Neural cell (in vitro differentiated cells): ENCODE measurements at regions not wholly inside any gene's neighbourhood (a gene's known extent, or its start where the extent isn't known, plus 50 kb on each side); places are given as distances from the start of the nearest gene placed in this dataset.

Experiments used
- H2AFZ ChIP-seq: fragments of 200-600, 300-800 bp; sonication (generic), shearing (Covaris generic); 2 replicates; pipeline ENCODE4 v1.6.0; 2014; ENCODE audit warnings: low read depth, mild to moderate bottlenecking, antibody characterized with exemption, low read length, moderate library complexity
- H3F3A ChIP-seq: fragments of 200-600 bp; shearing (Covaris generic); 2 replicates; pipeline ENCODE4 v1.6.1; 2016; ENCODE audit warnings: mild to moderate bottlenecking, moderate library complexity, mixed read lengths, antibody characterized with exemption, low read length; ENCODE audit not compliant: insufficient read depth, poor library complexity, severe bottlenecking
- H3K27ac ChIP-seq: fragments of 200-600, 300-800 bp; sonication (generic), shearing (Covaris generic); 2 replicates; pipeline ENCODE4 v1.5.1; 2014; ENCODE audit warnings: mild to moderate bottlenecking, low read length, moderate library complexity
- H3K27me3 ChIP-seq: fragments of 300-800, 200-600 bp; sonication (generic), shearing (Covaris generic); 2 replicates; pipeline ENCODE4 v1.6.0; 2014; ENCODE audit warnings: mild to moderate bottlenecking, low read depth, low read length, moderate library complexity; ENCODE audit not compliant: insufficient read depth
- H3K36me3 ChIP-seq: fragments of 300-800, 200-600 bp; sonication (generic), shearing (Covaris generic); 2 replicates; pipeline ENCODE4 v1.5.1; 2014; ENCODE audit warnings: mild to moderate bottlenecking, antibody characterized with exemption, low read length, moderate library complexity; ENCODE audit not compliant: insufficient read depth
- H3K4me2 ChIP-seq: fragments of 300-800, 200-600 bp; sonication (generic), shearing (Covaris generic); 2 replicates; pipeline ENCODE4 v1.6.0; 2014; ENCODE audit warnings: mild to moderate bottlenecking, low read length
- H3K4me3 ChIP-seq: fragments of 300-800, 200-600 bp; sonication (generic), shearing (Covaris generic); 2 replicates; pipeline ENCODE4 v1.5.1; 2014; ENCODE audit warnings: mild to moderate bottlenecking, low read length, moderate library complexity
- H3K79me2 ChIP-seq: fragments of 200-600 bp; shearing (Covaris generic); replicated peaks from 2 replicates; pipeline ENCODE4 v1.6.0; 2014; ENCODE audit warnings: mild to moderate bottlenecking, low read length, moderate library complexity; ENCODE audit not compliant: insufficient read depth
- H3K9ac ChIP-seq: fragments of 300-800, 200-600 bp; sonication (generic), shearing (Covaris generic); 2 replicates; pipeline ENCODE4 v1.6.1; 2016; ENCODE audit warnings: mild to moderate bottlenecking, low read length, mixed read lengths
- H3K9me2 ChIP-seq: fragments of 200-600 bp; shearing (Covaris generic); 2 replicates; pipeline ENCODE4 v1.6.1; 2016; ENCODE audit warnings: mild to moderate bottlenecking, low read length, mixed read lengths; ENCODE audit not compliant: insufficient read depth
- H3K9me3 ChIP-seq: fragments of 200-600, 300-800 bp; sonication (generic), shearing (Covaris generic); 2 replicates; pipeline ENCODE4 v1.6.1; 2016; ENCODE audit warnings: mild to moderate bottlenecking, mixed run types, low read length, moderate library complexity, mixed read lengths
- H4K20me1 ChIP-seq: fragments of 200-600 bp; shearing (Covaris generic); 2 replicates; pipeline ENCODE4 v1.6.1; 2016; ENCODE audit warnings: mild to moderate bottlenecking, mixed run types; ENCODE audit not compliant: insufficient read depth
- EP300 ChIP-seq: fragments of 450-650 bp; conservative IDR thresholded peaks from 2 replicates; pipeline ENCODE4 v1.6.1; 2014; ENCODE audit warnings: antibody characterized with exemption, mild to moderate bottlenecking, moderate library complexity; ENCODE audit not compliant: poor library complexity, severe bottlenecking
- POLR2AphosphoS5 ChIP-seq: IDR thresholded peaks from 2 replicates; pipeline ENCODE4 v1.6.1; 2012
- RAD21 ChIP-seq: fragments of 450-650 bp; conservative IDR thresholded peaks from 2 replicates; pipeline ENCODE4 v1.6.1; 2014; ENCODE audit warnings: antibody characterized with exemption, mild to moderate bottlenecking, moderate library complexity
- SMC3 ChIP-seq: fragments of 450-650 bp; conservative IDR thresholded peaks from 2 replicates; pipeline ENCODE4 v1.6.1; 2014; ENCODE audit warnings: antibody characterized with exemption, mild to moderate bottlenecking, moderate library complexity; ENCODE audit not compliant: poor library complexity
- TAF1 ChIP-seq: IDR thresholded peaks from 2 replicates; pipeline ENCODE4 v1.6.1; 2012; ENCODE audit warnings: low read depth
- TF ChIP-seq, protein P1 (sequence below): IDR thresholded peaks from 2 replicates; pipeline ENCODE4 v1.6.1; 2012; ENCODE audit warnings: borderline replicate concordance
- TF ChIP-seq, protein P2 (sequence below): fragments of 450-650 bp; IDR thresholded peaks from 2 replicates; pipeline ENCODE4 v1.5.1; 2014; ENCODE audit warnings: antibody characterized with exemption, mild to moderate bottlenecking, moderate library complexity; ENCODE audit not compliant: poor library complexity, severe bottlenecking

DNA sequence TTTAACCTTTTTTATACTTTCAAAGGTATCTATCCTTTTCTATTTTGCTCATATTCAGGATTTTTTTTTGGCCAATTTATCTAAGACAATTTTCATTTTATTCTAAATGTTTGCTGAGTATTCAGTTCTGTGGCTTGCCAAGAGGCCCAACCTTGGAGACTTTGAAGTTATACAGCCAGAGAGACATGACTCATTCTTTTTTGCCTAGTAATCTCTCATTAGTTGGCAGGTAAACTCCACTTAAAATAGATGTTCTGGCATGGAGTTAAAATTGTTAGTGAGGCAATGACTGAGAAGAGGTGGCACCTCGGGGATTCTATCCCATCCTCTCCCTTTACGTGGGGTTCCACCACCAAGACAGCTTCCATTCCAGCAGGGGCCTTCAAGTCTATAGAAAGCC lies 213.8 kb downstream of the KCTD12 start:
- H3K27me3 ChIP-seq, result no peaks in the 10 kb centered on the region
- no peak overlapping the region for H3K27ac ChIP-seq
- H3K9me3 ChIP-seq, result no peaks in the 10 kb centered on the region
- H3K36me3 ChIP-seq, result no peaks in the 10 kb centered on the region
- H3K9me2 ChIP-seq, result no peaks in the 10 kb centered on the region
- no peak overlapping the region for H3K9ac ChIP-seq
- no peaks in the 10 kb centered on the region for H3K79me2 ChIP-seq
- no peak for TF ChIP-seq POLR2AphosphoS5
- TF ChIP-seq EP300, result no peak
- TF ChIP-seq, protein P1, sequence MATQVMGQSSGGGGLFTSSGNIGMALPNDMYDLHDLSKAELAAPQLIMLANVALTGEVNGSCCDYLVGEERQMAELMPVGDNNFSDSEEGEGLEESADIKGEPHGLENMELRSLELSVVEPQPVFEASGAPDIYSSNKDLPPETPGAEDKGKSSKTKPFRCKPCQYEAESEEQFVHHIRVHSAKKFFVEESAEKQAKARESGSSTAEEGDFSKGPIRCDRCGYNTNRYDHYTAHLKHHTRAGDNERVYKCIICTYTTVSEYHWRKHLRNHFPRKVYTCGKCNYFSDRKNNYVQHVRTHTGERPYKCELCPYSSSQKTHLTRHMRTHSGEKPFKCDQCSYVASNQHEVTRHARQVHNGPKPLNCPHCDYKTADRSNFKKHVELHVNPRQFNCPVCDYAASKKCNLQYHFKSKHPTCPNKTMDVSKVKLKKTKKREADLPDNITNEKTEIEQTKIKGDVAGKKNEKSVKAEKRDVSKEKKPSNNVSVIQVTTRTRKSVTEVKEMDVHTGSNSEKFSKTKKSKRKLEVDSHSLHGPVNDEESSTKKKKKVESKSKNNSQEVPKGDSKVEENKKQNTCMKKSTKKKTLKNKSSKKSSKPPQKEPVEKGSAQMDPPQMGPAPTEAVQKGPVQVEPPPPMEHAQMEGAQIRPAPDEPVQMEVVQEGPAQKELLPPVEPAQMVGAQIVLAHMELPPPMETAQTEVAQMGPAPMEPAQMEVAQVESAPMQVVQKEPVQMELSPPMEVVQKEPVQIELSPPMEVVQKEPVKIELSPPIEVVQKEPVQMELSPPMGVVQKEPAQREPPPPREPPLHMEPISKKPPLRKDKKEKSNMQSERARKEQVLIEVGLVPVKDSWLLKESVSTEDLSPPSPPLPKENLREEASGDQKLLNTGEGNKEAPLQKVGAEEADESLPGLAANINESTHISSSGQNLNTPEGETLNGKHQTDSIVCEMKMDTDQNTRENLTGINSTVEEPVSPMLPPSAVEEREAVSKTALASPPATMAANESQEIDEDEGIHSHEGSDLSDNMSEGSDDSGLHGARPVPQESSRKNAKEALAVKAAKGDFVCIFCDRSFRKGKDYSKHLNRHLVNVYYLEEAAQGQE, result no peak
- no peak for TF ChIP-seq TAF1
- TF ChIP-seq, protein P2, sequence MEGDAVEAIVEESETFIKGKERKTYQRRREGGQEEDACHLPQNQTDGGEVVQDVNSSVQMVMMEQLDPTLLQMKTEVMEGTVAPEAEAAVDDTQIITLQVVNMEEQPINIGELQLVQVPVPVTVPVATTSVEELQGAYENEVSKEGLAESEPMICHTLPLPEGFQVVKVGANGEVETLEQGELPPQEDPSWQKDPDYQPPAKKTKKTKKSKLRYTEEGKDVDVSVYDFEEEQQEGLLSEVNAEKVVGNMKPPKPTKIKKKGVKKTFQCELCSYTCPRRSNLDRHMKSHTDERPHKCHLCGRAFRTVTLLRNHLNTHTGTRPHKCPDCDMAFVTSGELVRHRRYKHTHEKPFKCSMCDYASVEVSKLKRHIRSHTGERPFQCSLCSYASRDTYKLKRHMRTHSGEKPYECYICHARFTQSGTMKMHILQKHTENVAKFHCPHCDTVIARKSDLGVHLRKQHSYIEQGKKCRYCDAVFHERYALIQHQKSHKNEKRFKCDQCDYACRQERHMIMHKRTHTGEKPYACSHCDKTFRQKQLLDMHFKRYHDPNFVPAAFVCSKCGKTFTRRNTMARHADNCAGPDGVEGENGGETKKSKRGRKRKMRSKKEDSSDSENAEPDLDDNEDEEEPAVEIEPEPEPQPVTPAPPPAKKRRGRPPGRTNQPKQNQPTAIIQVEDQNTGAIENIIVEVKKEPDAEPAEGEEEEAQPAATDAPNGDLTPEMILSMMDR, result no peak
- H3F3A ChIP-seq, result no peaks in the 10 kb centered on the region
- H3K4me2 ChIP-seq, result no peak overlapping the region
- H2AFZ ChIP-seq, result no peak overlapping the region
- H4K20me1 ChIP-seq, result no peaks in the 10 kb centered on the region
- no peak overlapping the region for H3K4me3 ChIP-seq

DNA sequence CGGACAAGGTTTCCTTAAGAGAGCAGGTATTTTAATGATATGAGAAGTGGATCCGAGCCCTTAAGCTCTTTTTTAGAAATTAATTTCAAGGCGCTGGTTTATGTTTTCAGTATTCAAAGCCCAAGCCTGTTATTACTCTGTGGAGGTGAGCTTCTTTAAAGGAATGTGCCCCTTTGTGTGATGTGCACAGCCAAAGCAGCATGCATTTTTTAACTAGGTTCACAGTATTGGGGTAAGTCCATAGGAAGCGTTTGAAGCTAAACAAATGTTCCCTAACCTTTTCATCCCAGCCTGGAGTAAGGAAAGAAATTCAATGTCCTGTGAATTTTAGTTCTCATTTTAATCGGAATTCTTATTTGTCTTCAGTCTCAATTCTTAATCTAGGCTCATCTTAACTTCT lies 217.5 kb downstream of the KCTD12 start:
- Histone ChIP-seq H3K4me3 (no peak overlapping the region), H2AFZ (no peak overlapping the region), H3K9ac (no peak overlapping the region), H3K36me3 (no peaks in the 10 kb centered on the region), H3K27me3 (no peaks in the 10 kb centered on the region), H3K9me3 (no peaks in the 10 kb centered on the region), H4K20me1 (no peaks in the 10 kb centered on the region), H3K9me2 (no peaks in the 10 kb centered on the region), H3K79me2 (no peaks in the 10 kb centered on the region), H3K27ac (no peak overlapping the region), H3K4me2 (no peak overlapping the region), H3F3A (no peaks in the 10 kb centered on the region)
- TF ChIP-seq EP300, result no peak
- TF ChIP-seq SMC3, result no peak

DNA sequence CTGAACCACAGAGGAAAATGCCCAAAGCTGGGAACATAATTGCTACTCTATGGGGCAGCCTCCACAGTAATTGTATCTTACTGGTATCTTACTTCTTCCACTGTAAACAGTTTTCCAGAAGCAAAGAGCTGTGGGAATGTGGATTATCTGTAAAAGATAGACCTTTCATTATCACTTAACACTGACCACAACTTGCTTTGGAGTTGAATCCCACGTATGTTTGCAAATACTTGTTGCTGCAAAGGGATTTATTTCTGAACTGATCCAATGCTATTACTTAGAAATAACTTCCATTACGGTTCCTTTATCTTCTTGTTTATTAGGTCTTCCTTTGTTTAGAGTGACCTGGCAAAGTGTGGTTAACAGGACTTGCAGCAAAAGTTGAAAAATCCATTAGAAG lies 218.1 kb downstream of the KCTD12 start:
- H3K9ac ChIP-seq, result no peak overlapping the region
- no peaks in the 10 kb centered on the region for H3K27me3 ChIP-seq
- no peak for TF ChIP-seq RAD21
- TF ChIP-seq TAF1, result no peak
- no peak for TF ChIP-seq EP300
- no peaks in the 10 kb centered on the region for H3K36me3 ChIP-seq
- no peaks in the 10 kb centered on the region for H4K20me1 ChIP-seq
- H3K27ac ChIP-seq, result no peak overlapping the region
- H3K4me2 ChIP-seq, result no peak overlapping the region
- no peak overlapping the region for H3K4me3 ChIP-seq
- no peaks in the 10 kb centered on the region for H3F3A ChIP-seq
- H3K9me2 ChIP-seq, result no peaks in the 10 kb centered on the region
- no peak overlapping the region for H2AFZ ChIP-seq
- no peaks in the 10 kb centered on the region for H3K9me3 ChIP-seq
- no peaks in the 10 kb centered on the region for H3K79me2 ChIP-seq
